K562 (cell line): ENCODE measurements at regions not wholly inside any gene's neighbourhood (a gene's known extent, or its start where the extent isn't known, plus 50 kb on each side); places are given as distances from the start of the nearest gene placed in this dataset.

Experiments used
- ATAC-seq: fragments of 200-7000 bp; cut with Tn5 transposase; 3 replicates; pipeline ENCODE4 v1.9.1; 2020; ENCODE audit warnings: moderate library complexity
- BruUV-seq: library from RNA; stranded (reverse); fragments of 400-500 nt; replicated peaks from 2 replicates; lab custom pipeline; 2021; lab: Mats Ljungman, UMichigan
- CTCF ChIA-PET: fragments of 300-600 bp; formaldehyde crosslinking; extraction: SDS; loops from one replicate; lab custom pipeline; 2021; ENCODE audit warnings: low intra/inter-chr PET ratio; lab: Yijun Ruan, JAX
- POLR2A ChIA-PET: fragments of 300-600, 350-650 bp; sonication (Branson Sonifier 250); formaldehyde crosslinking; extraction: SDS; loops from one replicate; lab custom pipeline; 2021; ENCODE audit warnings: antibody characterized with exemption, inconsistent platforms; lab: Yijun Ruan, JAX
- DNase-seq, 4 experiments: peaks; one replicate each; pipeline versions ENCODE4 v3.0.0 to v3.0.0-alpha.2; 2011 to 2018; ENCODE audit warnings: low spot score in 3 of 4, mixed read lengths in 3 of 4; ENCODE audit errors: extremely low read depth in 1 of 4
- FAIRE-seq: peaks from 2 replicates; lab custom pipeline; 2011; peaks lifted over from hg19 to GRCh38; lab: Jason Lieb, UNC
- H2AFZ ChIP-seq: 2 replicates; pipeline ENCODE4 v1.6.0; 2011; ENCODE audit warnings: low read depth, low read length, control low read depth, inconsistent platforms
- H3K27ac ChIP-seq: fragments of 200-600 bp; 3 replicates; pipeline ENCODE4 v1.8.0; 2011; ENCODE audit warnings: low read depth, mild to moderate bottlenecking, control low read depth, inconsistent platforms, low read length, moderate library complexity, mixed read lengths; ENCODE audit errors: extremely low read depth
- H3K27me3 ChIP-seq, 2 experiments: fragments of 300-600 bp in 1 of 2; 2 replicates in 1 of 2; 3 replicates in 1 of 2; pipeline versions ENCODE4 v1.6.0 to v1.8.0; 2011; ENCODE audit warnings: inconsistent platforms in 2 of 2, low read length in 2 of 2, mild to moderate bottlenecking in 1 of 2, mixed read lengths in 1 of 2, moderate library complexity in 1 of 2; ENCODE audit not compliant: control insufficient read depth in 2 of 2, insufficient read depth in 2 of 2
- H3K36me3 ChIP-seq: fragments of 300-600 bp; 3 replicates; pipeline ENCODE4 v1.8.0; 2011; ENCODE audit warnings: mild to moderate bottlenecking, low read length, inconsistent platforms; ENCODE audit not compliant: control insufficient read depth, insufficient read depth
- H3K4me1 ChIP-seq, 2 experiments: fragments of 200-600 bp in 1 of 2; replicated peaks in 1 of 2; 2 replicates in 1 of 2; 3 replicates in 1 of 2; pipeline versions ENCODE4 v1.5.1 to v1.8.0; 2011; ENCODE audit warnings: inconsistent platforms in 2 of 2, low read length in 2 of 2, mild to moderate bottlenecking in 1 of 2, mixed read lengths in 1 of 2, moderate library complexity in 1 of 2; ENCODE audit not compliant: control insufficient read depth in 2 of 2, insufficient read depth in 2 of 2
- H3K4me2 ChIP-seq: 2 replicates; pipeline ENCODE4 v1.6.1; 2011; ENCODE audit warnings: low read length, control low read depth, inconsistent platforms, mixed read lengths; ENCODE audit not compliant: insufficient read depth
- H3K4me3 ChIP-seq: fragments of 200-600 bp; sonication (generic), shearing (Covaris generic); 2 replicates; pipeline ENCODE4 v1.5.1; 2016; ENCODE audit warnings: control low read depth, inconsistent platforms
- H3K79me2 ChIP-seq: fragments of 200-600 bp; 3 replicates; pipeline ENCODE4 v1.8.0; 2011; ENCODE audit warnings: low read length, inconsistent platforms; ENCODE audit not compliant: control insufficient read depth, insufficient read depth
- H3K9ac ChIP-seq, 2 experiments: 2 replicates each; pipeline versions ENCODE4 v1.6.0 to v1.6.1; 2011; ENCODE audit warnings: low read depth in 2 of 2, low read length in 2 of 2, control low read depth in 1 of 2, inconsistent platforms in 1 of 2, mild to moderate bottlenecking in 1 of 2, mixed read lengths in 1 of 2; ENCODE audit not compliant: insufficient read depth in 1 of 2
- H3K9me1 ChIP-seq: one replicate; pipeline ENCODE4 v1.6.0; 2011; ENCODE audit warnings: inconsistent platforms, mild to moderate bottlenecking, low read length, moderate library complexity; ENCODE audit not compliant: control insufficient read depth, insufficient read depth
- H3K9me3 ChIP-seq: replicated peaks from 2 replicates; pipeline ENCODE4 v1.5.1; 2011; ENCODE audit warnings: low read depth, low read length, inconsistent platforms; ENCODE audit not compliant: control insufficient read depth, insufficient read depth
- H4K20me1 ChIP-seq: replicated peaks from 2 replicates; pipeline ENCODE4 v1.6.1; 2011; ENCODE audit warnings: low read length, inconsistent platforms, mixed read lengths; ENCODE audit not compliant: control insufficient read depth, insufficient read depth
- BACH1 ChIP-seq: fragments of 200-800 bp; sonication (Bioruptor generic); IDR thresholded peaks from 2 replicates; pipeline ENCODE4 v1.6.1; 2016; ENCODE audit warnings: missing genetic modification characterization, missing compliant biosample characterization
- BRD4 ChIP-seq: fragments of 200-600 bp; sonication (generic); IDR thresholded peaks from 2 replicates; pipeline ENCODE4 v1.6.1; 2017; ENCODE audit warnings: inconsistent platforms
- CCNT2 ChIP-seq: IDR thresholded peaks from 2 replicates; pipeline ENCODE4 v1.6.1; 2011; ENCODE audit warnings: borderline replicate concordance, low read depth, mild to moderate bottlenecking, moderate library complexity, mixed read lengths, low read length; ENCODE audit not compliant: insufficient read length; ENCODE audit errors: extremely low read depth
- ETS2 ChIP-seq: IDR thresholded peaks from 2 replicates; pipeline ENCODE4 v1.6.1; 2016; ENCODE audit warnings: borderline replicate concordance, missing genetic modification characterization, mild to moderate bottlenecking, moderate library complexity, missing compliant biosample characterization; ENCODE audit not compliant: poor library complexity, severe bottlenecking
- FOXP4 ChIP-seq: sonication (generic); formaldehyde crosslinking; IDR thresholded peaks from 2 replicates; pipeline ENCODE4 v1.8.0; 2022; ENCODE audit warnings: mild to moderate bottlenecking, missing genetic modification reagents, borderline replicate concordance
- PCBP2 ChIP-seq: fragments of 200-400 bp; formaldehyde crosslinking; IDR thresholded peaks from 2 replicates; pipeline ENCODE4 v1.6.1; 2018; ENCODE audit warnings: low read length, low read depth, mild to moderate bottlenecking, moderate library complexity; ENCODE audit not compliant: poor library complexity, severe bottlenecking
- POLR2B ChIP-seq: fragments of 450-650 bp; IDR thresholded peaks from 2 replicates; pipeline ENCODE4 v1.6.1; 2018; ENCODE audit warnings: low read depth; ENCODE audit not compliant: partially characterized antibody
- RFX5 ChIP-seq: IDR thresholded peaks from 2 replicates; pipeline ENCODE4 v1.6.1; 2011; ENCODE audit warnings: low read depth, mild to moderate bottlenecking, improper control_type of control experiment, low read length
- ZBTB26 ChIP-seq: fragments of 450-650 bp; formaldehyde crosslinking; IDR thresholded peaks from 2 replicates; pipeline ENCODE4 v1.4.0; 2022; ENCODE audit warnings: missing genetic modification characterization
- in situ Hi-C: fragments of 300-500 bp; cut with MboI; formaldehyde crosslinking; loops from 4 replicates; pipeline ENCODE4 v1.15.0; 2018; ENCODE audit warnings: inconsistent platforms, mixed read lengths
- intact Hi-C: fragments of 100-400 bp; cut with micrococcal nuclease; formaldehyde crosslinking; loops from 2 replicates; pipeline ENCODE4 v1.14.2; 2022
- TF ChIP-seq, protein P1 (sequence below): fragments of 250-450 bp; sonication (Bioruptor Pico); IDR thresholded peaks from 2 replicates; pipeline ENCODE4 v1.8.0; 2022; ENCODE audit warnings: moderate library complexity, mild to moderate bottlenecking, inconsistent platforms

GRCh38 chr2:12240206-12240605 is 476.5 kb upstream of the TRIB2 start:
- POLR2A ChIA-PET, result no interaction called here

More at GRCh38 chr2:12240206-12240605, 476.5 kb upstream of the TRIB2 start:
- DNase-seq, result no peak
- no peaks in the 10 kb centered on the region for H3K79me2 ChIP-seq
- intact Hi-C loops (no loop called here), in situ Hi-C loops (no loop called here)
- no peak overlapping the region for H3K4me3 ChIP-seq
- no peak overlapping the region for H3K4me2 ChIP-seq
- H3K27ac ChIP-seq, result no peak overlapping the region
- H3K4me1 ChIP-seq, result no peaks in the 10 kb centered on the region
- no peak for ATAC-seq
- no peaks in the 10 kb centered on the region for H3K9me3 ChIP-seq
- H3K9ac ChIP-seq, result no peak overlapping the region
- no peak for FAIRE-seq
- TF ChIP-seq BRD4 (no peak), BACH1 (tag) (no peak), ETS2 (tag) (no peak), POLR2B (no peak), CCNT2 (no peak), FOXP4 (CRISPR knock-in tag) (no peak), PCBP2 (no peak), RFX5 (no peak), ZBTB26 (CRISPR knock-in tag) (no peak)
- TF ChIP-seq, protein P1, sequence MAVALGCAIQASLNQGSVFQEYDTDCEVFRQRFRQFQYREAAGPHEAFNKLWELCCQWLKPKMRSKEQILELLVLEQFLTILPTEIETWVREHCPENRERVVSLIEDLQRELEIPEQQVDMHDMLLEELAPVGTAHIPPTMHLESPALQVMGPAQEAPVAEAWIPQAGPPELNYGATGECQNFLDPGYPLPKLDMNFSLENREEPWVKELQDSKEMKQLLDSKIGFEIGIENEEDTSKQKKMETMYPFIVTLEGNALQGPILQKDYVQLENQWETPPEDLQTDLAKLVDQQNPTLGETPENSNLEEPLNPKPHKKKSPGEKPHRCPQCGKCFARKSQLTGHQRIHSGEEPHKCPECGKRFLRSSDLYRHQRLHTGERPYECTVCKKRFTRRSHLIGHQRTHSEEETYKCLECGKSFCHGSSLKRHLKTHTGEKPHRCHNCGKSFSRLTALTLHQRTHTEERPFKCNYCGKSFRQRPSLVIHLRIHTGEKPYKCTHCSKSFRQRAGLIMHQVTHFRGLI, result no peak
- no peaks in the 10 kb centered on the region for H3K27me3 ChIP-seq
- no peaks in the 10 kb centered on the region for H3K9me1 ChIP-seq
- BruUV-seq, result no TSS peak
- peak overlapping the region; percentile 27; the same call in 1 of the 2 replicates for H2AFZ ChIP-seq
- H3K36me3 ChIP-seq, result no peaks in the 10 kb centered on the region
- no peaks in the 10 kb centered on the region for H4K20me1 ChIP-seq
- CTCF ChIA-PET, result no interaction called here
